OCI-LY1 (cell line): ENCODE measurements at regions not wholly inside any gene's neighbourhood (a gene's known extent, or its start where the extent isn't known, plus 50 kb on each side); places are given as distances from the start of the nearest gene placed in this dataset.

Source experiments
- H2AFZ ChIP-seq: fragments of 200-600 bp; sonication (generic), shearing (Covaris generic); 2 replicates; pipeline ENCODE4 v1.6.0; 2014; ENCODE audit warnings: antibody characterized with exemption, mild to moderate bottlenecking, low read length
- H3F3A ChIP-seq: fragments of 200-600 bp; sonication (generic), shearing (Covaris generic); 2 replicates; pipeline ENCODE4 v1.6.0; 2014; ENCODE audit warnings: mild to moderate bottlenecking, antibody characterized with exemption, low read length, moderate library complexity; ENCODE audit not compliant: insufficient read depth
- H3K27ac ChIP-seq: fragments of 200-600 bp; sonication (generic); 2 replicates; pipeline ENCODE4 v1.5.1; 2014; ENCODE audit warnings: low read length, mixed run types, mild to moderate bottlenecking, low read depth; ENCODE audit not compliant: poor library complexity, severe bottlenecking
- H3K27me3 ChIP-seq: fragments of 200-600 bp; sonication (generic); 2 replicates; pipeline ENCODE4 v1.6.0; 2014; ENCODE audit warnings: antibody characterized with exemption, mild to moderate bottlenecking, low read length, moderate library complexity; ENCODE audit not compliant: insufficient read depth
- H3K36me3 ChIP-seq: fragments of 200-600 bp; sonication (generic); 2 replicates; pipeline ENCODE4 v1.6.1; 2014; ENCODE audit warnings: mild to moderate bottlenecking, antibody characterized with exemption, low read length, moderate library complexity, mixed read lengths; ENCODE audit not compliant: insufficient read depth
- H3K4me1 ChIP-seq: fragments of 200-600 bp; sonication (generic); 2 replicates; pipeline ENCODE4 v1.5.1; 2014; ENCODE audit warnings: mild to moderate bottlenecking, low read length, moderate library complexity; ENCODE audit not compliant: insufficient read depth, severe bottlenecking
- H3K4me2 ChIP-seq: fragments of 200-600 bp; sonication (generic), shearing (Covaris generic); 2 replicates; pipeline ENCODE4 v1.6.1; 2014; ENCODE audit warnings: low read length
- H3K4me3 ChIP-seq: fragments of 200-600 bp; sonication (generic); 2 replicates; pipeline ENCODE4 v1.5.1; 2014; ENCODE audit warnings: low read length, low read depth, mild to moderate bottlenecking, mixed read lengths; ENCODE audit not compliant: poor library complexity, severe bottlenecking
- H3K79me2 ChIP-seq: fragments of 200-600 bp; shearing (Covaris generic); 2 replicates; pipeline ENCODE4 v1.6.1; 2016; ENCODE audit warnings: mixed run types, low read length, mixed read lengths; ENCODE audit not compliant: insufficient read depth
- H3K9ac ChIP-seq: fragments of 200-600 bp; sonication (generic), shearing (Covaris generic); 2 replicates; pipeline ENCODE4 v1.6.1; 2014; ENCODE audit warnings: mild to moderate bottlenecking, low read length, mixed read lengths
- H3K9me2 ChIP-seq: fragments of 200-600 bp; sonication (generic), shearing (Covaris generic); 2 replicates; pipeline ENCODE4 v1.6.1; 2014; ENCODE audit warnings: low read depth, mild to moderate bottlenecking, low read length, mixed read lengths
- H3K9me3 ChIP-seq: fragments of 200-600 bp; shearing (Covaris generic); 2 replicates; pipeline ENCODE4 v1.6.1; 2014; ENCODE audit warnings: low read length, mixed read lengths
- H4K20me1 ChIP-seq: fragments of 200-600 bp; sonication (generic), shearing (Covaris generic); 2 replicates; pipeline ENCODE4 v1.6.0; 2016; ENCODE audit warnings: mild to moderate bottlenecking, low read length; ENCODE audit not compliant: insufficient read depth
- EZH2 ChIP-seq: fragments of 200-600 bp; sonication (generic), shearing (Covaris generic); IDR thresholded peaks from 2 replicates; pipeline ENCODE4 v1.8.0; 2017; ENCODE audit warnings: borderline replicate concordance, mixed run types, mild to moderate bottlenecking, antibody characterized with exemption, low read length, moderate library complexity, mixed read lengths
- TF ChIP-seq, protein P1 (sequence below): fragments of 200-600 bp; sonication (generic), shearing (Covaris generic); IDR thresholded peaks from 2 replicates; pipeline ENCODE4 v1.5.1; 2017; ENCODE audit warnings: mild to moderate bottlenecking, antibody characterized with exemption, low read length, moderate library complexity, mixed read lengths

DNA sequence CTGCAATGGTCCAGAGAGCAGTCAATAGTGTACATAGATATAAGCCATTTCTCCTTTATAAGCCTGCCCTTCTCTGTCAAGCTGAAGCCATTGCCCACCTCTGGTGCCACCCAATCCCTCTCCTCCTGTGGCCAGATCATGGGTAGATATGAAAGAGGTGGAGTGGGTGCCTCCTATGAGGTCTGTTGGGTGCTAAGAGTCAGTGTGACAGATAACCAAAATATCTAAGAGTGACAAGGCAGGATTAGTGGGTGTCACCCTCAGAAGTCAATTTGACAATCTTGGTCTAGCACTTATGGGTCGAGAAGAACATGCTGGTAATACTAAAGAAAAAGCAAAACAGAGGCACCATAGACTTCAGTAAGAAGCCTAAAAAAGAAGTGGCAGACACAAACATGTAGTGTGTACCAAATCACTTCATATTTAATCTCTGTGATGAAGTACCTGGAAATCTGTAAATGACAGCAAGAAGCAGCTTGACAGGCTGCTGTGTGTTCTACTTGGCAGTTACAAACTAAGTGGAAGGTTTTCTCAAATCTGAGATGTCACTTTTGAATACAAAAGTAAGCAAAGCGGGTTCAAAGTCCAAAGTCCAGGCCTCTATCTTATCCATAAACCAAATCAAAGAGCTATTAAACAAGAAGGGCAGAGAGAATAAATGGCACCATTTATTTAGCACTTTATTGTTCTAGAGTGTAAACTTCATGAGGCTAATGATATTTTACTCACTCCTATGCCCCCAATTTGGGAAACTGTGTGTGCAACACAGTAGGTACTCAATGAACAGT is 118.9 kb upstream of the EOMES start:
- no peak overlapping the region for H3K27ac ChIP-seq

DNA sequence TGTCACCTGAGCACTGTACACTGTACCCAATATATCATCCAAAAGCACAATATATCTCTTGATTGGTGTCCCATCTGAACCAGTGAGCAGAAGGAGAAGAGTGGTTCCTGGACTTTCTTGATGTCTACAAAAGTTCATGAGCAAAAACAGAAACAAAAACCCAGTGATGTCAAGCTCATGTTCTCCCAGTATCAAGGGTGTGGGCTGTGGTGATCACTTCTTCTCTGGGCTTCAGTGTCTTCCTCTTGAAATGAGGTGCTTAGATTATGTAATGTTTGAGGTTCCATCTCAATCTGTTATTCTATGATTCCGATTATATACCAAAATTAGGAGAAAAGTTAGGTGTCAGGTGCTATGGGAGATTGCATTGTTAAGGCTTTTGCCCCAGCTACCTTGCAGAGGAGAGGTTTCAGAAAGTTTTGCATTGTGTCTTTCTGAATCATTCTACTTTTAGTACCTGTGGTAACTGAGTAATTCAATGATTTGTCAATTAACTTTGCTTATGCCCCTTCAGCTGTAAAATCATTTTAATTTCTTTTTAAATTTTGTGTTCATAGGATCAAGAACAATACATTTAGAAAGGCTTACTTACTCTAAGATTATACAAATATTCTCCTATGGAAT is 122.0 kb upstream of the EOMES start:
- Histone ChIP-seq H3K9me3 (no peaks in the 10 kb centered on the region), H3K9ac (no peak overlapping the region), H3K4me1 (no peaks in the 10 kb centered on the region), H4K20me1 (no peaks in the 10 kb centered on the region), H3K36me3 (no peaks in the 10 kb centered on the region), H3F3A (no peaks in the 10 kb centered on the region), H3K27ac (no peak overlapping the region), H3K79me2 (no peaks in the 10 kb centered on the region), H2AFZ (no peak overlapping the region), H3K4me3 (no peak overlapping the region), H3K4me2 (no peak overlapping the region), H3K9me2 (no peaks in the 10 kb centered on the region), H3K27me3 (no peaks in the 10 kb centered on the region)
- TF ChIP-seq, protein P1, sequence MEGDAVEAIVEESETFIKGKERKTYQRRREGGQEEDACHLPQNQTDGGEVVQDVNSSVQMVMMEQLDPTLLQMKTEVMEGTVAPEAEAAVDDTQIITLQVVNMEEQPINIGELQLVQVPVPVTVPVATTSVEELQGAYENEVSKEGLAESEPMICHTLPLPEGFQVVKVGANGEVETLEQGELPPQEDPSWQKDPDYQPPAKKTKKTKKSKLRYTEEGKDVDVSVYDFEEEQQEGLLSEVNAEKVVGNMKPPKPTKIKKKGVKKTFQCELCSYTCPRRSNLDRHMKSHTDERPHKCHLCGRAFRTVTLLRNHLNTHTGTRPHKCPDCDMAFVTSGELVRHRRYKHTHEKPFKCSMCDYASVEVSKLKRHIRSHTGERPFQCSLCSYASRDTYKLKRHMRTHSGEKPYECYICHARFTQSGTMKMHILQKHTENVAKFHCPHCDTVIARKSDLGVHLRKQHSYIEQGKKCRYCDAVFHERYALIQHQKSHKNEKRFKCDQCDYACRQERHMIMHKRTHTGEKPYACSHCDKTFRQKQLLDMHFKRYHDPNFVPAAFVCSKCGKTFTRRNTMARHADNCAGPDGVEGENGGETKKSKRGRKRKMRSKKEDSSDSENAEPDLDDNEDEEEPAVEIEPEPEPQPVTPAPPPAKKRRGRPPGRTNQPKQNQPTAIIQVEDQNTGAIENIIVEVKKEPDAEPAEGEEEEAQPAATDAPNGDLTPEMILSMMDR, result no peak
- no peak for TF ChIP-seq EZH2

More for the DNA sequence above, 118.9 kb upstream of the EOMES start:
- no peaks in the 10 kb centered on the region for H3K9me2 ChIP-seq
- no peak overlapping the region for H3K9ac ChIP-seq
- no peak for TF ChIP-seq EZH2
- TF ChIP-seq, protein P1, result no peak
- H2AFZ ChIP-seq, result no peak overlapping the region
- H3K36me3 ChIP-seq, result no peaks in the 10 kb centered on the region
- H3K4me3 ChIP-seq, result no peak overlapping the region
- no peaks in the 10 kb centered on the region for H3K9me3 ChIP-seq
- H3K27me3 ChIP-seq, result no peaks in the 10 kb centered on the region
- H3F3A ChIP-seq, result no peaks in the 10 kb centered on the region
- H3K4me1 ChIP-seq, result no peaks in the 10 kb centered on the region
- H3K79me2 ChIP-seq, result no peaks in the 10 kb centered on the region
- no peak overlapping the region for H3K4me2 ChIP-seq
- no peaks in the 10 kb centered on the region for H4K20me1 ChIP-seq

GRCh38 chr3:27847697-27848096 is 125.6 kb upstream of the EOMES start:
- TF ChIP-seq EZH2, result no peak
- TF ChIP-seq, protein P1, result no peak

More at GRCh38 chr3:27847697-27848096, 125.6 kb upstream of the EOMES start:
- no peaks in the 10 kb centered on the region for H3K9me2 ChIP-seq
- H3F3A ChIP-seq, result no peaks in the 10 kb centered on the region
- H4K20me1 ChIP-seq, result no peaks in the 10 kb centered on the region
- no peak overlapping the region for H3K9ac ChIP-seq
- H3K27ac ChIP-seq, result no peak overlapping the region
- no peaks in the 10 kb centered on the region for H3K27me3 ChIP-seq
- H3K4me1 ChIP-seq, result no peaks in the 10 kb centered on the region
- H2AFZ ChIP-seq, result no peak overlapping the region
- H3K4me2 ChIP-seq, result no peak overlapping the region
- no peaks in the 10 kb centered on the region for H3K36me3 ChIP-seq
- no peak overlapping the region for H3K4me3 ChIP-seq
- H3K9me3 ChIP-seq, result no peaks in the 10 kb centered on the region
- no peaks in the 10 kb centered on the region for H3K79me2 ChIP-seq
